LNCaP clone FGC (cell line): ENCODE measurements at regions not wholly inside any gene's neighbourhood (a gene's known extent, or its start where the extent isn't known, plus 50 kb on each side); places are given as distances from the start of the nearest gene placed in this dataset.

ENCODE experiments used
- DNase-seq: peaks from one replicate; pipeline ENCODE4 v3.0.0-alpha.2; 2011; ENCODE audit warnings: low read depth
- H3K4me3 ChIP-seq: 2 replicates; pipeline ENCODE4 v1.5.1; 2011; ENCODE audit warnings: mild to moderate bottlenecking, low read depth, low read length, control low read depth
- CTCF ChIP-seq: IDR thresholded peaks from 2 replicates; pipeline ENCODE4 v1.5.1; 2012; ENCODE audit warnings: mild to moderate bottlenecking; ENCODE audit not compliant: control insufficient read depth, insufficient read depth; ENCODE audit errors: extremely low read depth

GRCh38 chr17:77460514-77461046 lies 319.8 kb downstream of the SEC14L1 start:
- no peak for TF ChIP-seq CTCF
- DNase-seq = no peak
- no peak overlapping the region for H3K4me3 ChIP-seq

DNA sequence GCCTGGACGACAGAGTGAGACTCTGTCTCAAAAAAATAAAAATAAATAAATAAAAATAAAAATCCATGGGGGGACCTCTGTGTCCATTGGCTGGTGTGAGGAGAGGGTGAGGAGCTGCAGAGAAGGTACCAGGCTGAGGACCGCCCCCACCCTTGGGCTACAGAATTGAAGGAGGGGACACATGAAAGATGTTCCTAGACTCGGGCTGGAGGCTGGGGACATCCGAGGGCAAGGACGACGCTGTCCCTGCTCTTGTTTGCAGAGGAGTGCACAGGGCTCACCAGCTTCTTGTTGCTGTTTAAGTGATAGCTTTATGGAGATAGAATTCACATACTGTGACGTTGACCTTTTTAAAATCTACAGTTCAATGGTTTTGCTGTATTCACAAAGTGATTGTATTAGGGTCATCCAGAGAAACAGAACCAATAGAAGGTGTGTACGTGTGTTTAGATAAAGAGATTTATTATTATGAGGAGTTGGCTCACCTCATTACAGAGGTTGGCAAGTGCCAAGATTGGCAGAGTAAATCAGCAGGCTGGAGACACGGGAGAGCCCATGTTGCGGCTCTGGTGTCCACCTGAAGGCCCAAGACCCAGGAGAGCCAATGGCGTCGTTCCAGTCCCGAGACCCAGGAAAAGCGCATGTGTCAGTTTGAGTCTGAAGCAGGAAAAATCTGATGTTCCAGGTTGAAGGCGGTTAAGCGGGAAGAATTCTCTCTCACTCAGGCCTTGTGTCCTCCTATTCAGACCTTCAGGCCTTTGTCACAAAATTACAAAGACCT lies 320.7 kb downstream of the SEC14L1 start:
- no peak for DNase-seq
- no peak overlapping the region for H3K4me3 ChIP-seq
- no peak for TF ChIP-seq CTCF

DNA sequence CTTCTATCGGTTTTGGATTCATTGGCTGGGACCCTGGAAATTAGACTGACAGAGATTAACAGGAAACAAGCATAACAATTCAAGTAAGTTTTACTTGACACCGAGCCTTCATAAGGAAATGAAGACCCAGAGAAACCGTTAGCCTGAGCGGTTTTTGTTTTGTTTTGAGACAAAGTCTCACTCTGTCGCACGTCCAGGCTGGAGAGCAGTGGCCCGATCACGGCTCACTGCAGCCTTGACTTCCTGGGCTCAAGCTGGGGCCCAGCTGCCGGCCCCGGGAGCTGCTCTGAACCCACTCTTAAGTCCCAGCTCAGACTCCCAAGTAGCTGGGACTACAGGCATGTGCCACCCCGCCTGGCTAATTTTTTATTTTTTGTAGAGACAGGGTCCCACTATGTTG lies 321.3 kb downstream of the SEC14L1 start:
- DNase-seq = no peak
- TF ChIP-seq CTCF = no peak
- H3K4me3 ChIP-seq = no peak overlapping the region

DNA sequence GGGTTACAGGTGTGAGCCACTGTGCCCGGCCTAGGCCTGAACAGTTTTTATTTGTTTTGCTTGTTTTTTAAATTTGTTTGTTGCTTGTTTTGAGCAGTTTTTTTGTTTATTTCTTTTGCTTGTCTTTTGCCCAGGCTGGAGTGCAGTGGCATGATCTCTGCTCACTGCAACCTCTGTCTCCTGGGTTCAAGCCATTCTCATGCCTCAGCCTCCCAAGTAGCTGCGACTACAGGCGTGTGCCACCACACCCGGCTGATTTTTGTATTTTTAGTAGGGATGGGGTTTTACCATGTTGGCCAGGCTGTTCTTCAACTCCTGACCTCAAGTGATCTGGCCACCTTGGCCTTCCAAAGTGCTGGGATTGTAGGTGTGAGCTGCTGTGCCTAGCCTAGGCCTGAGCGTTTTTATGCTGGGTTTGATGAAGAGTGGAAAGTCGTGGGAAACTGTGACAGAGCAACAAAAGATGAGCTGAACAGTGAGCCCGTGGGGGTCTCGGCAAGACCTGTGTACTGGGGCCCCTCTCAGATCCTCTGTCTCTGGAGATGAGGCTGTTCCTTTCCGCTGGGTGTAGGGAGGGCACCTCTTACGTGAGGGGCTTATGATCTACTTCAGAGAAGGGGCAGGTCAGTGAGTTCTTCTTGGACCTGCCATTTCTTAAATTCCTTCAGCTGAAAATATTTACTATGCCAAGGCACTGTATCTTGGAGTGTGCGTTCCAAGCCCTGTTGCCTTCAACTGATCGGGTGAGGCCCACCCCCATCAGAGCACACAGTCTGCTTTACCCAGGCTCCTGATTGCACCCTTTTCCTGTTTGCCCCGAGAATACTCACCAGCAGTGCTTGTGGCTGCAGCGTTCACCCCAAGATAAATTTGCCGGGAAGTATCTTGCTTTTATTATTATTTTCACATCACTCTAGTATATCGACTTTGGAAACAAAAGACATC lies 322.1 kb downstream of the SEC14L1 start:
- DNase-seq = no peak
- H3K4me3 ChIP-seq = no peak overlapping the region
- no peak for TF ChIP-seq CTCF

DNA sequence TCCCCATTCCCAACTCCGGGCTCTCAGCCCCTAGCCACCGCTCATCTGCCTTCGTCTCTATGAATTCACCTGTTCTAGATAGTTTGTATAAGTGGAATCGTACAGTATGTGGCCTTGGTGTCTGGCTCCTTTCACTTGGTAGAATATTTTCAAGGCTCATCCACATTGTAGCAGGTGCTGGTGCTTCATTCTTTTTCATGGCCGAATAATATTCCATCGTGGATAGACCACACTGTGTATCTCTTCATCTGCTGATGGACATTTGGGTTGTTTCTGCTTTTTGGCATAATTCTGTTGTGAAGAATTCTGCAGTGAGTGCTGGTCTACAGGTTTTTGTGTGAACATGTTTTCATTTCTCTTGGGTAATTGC lies 324.2 kb downstream of the SEC14L1 start:
- TF ChIP-seq CTCF = no peak
- no peak overlapping the region for H3K4me3 ChIP-seq
- no peak for DNase-seq

DNA sequence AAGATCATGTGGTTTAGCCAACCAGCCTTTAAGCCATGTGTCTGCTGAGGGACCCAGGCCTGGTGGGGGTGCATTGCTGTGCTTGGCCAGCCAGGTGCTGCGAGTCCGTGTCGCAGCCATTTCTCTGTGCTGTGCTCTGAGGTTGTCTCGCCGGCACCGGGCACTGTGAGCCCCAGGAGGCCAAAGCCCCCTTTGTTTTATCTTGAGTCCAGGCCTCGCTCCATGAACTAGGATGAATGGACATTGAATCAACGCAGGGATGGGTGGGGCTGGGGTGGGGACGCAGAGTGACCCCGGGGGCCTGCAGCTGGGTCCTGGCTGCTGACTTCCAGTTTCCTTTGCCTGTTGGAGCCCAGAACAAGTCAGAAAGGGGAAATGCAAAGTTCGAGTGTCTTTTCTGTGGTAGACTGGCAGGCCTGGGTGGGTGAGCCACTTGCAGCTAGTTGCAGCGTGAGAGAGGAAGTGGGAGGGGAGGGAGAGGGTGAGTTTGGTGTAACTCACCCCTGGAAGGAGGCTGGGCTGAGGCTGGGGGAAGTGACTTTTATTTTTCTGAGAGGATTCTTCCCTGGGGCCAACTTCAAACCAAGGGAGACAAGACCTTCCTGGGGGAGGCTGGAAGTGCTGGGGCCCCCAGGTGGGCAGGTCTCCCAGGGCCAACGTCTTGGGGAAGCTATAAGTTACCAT lies 324.7 kb downstream of the SEC14L1 start:
- no peak for DNase-seq
- no peak for TF ChIP-seq CTCF
- H3K4me3 ChIP-seq = no peak overlapping the region
